ENCODE measurements at regions not wholly inside any gene's neighbourhood (a gene's known extent, or its start where the extent isn't known, plus 50 kb on each side); places are given as distances from the start of the nearest gene placed in this dataset.

GRCh38 chr6:134523903-134524650, 206.2 kb upstream of the SGK1 start (continued):
- TF ChIP-seq POU6F1 (CRISPR knock-in tag; IDR thresholded peaks at IDR 0.05; ENCODE audit: borderline replicate concordance, low read depth): no peak

- ATAC-seq: no peak
- no peak for TF ChIP-seq GLIS3 (CRISPR knock-in tag; IDR thresholded peaks at IDR 0.05)
Observed at GRCh38 chr6:134523051-134523450, 205.1 kb upstream of the SGK1 start.

- TF ChIP-seq TCF4 (CRISPR knock-in tag; IDR thresholded peaks at IDR 0.05; ENCODE audit: borderline replicate concordance) (no peak), ESRRG (CRISPR knock-in tag; IDR thresholded peaks at IDR 0.05) (no peak), ZNF565 (CRISPR knock-in tag; conservative IDR thresholded peaks at IDR 0.05; ENCODE audit: low read depth) (no peak), PATZ1 (CRISPR knock-in tag; IDR thresholded peaks at IDR 0.05; ENCODE audit: borderline replicate concordance) (no peak), ZFP30 (CRISPR knock-in tag; IDR thresholded peaks at IDR 0.05) (no peak)
- TF ChIP-seq, protein P1, sequence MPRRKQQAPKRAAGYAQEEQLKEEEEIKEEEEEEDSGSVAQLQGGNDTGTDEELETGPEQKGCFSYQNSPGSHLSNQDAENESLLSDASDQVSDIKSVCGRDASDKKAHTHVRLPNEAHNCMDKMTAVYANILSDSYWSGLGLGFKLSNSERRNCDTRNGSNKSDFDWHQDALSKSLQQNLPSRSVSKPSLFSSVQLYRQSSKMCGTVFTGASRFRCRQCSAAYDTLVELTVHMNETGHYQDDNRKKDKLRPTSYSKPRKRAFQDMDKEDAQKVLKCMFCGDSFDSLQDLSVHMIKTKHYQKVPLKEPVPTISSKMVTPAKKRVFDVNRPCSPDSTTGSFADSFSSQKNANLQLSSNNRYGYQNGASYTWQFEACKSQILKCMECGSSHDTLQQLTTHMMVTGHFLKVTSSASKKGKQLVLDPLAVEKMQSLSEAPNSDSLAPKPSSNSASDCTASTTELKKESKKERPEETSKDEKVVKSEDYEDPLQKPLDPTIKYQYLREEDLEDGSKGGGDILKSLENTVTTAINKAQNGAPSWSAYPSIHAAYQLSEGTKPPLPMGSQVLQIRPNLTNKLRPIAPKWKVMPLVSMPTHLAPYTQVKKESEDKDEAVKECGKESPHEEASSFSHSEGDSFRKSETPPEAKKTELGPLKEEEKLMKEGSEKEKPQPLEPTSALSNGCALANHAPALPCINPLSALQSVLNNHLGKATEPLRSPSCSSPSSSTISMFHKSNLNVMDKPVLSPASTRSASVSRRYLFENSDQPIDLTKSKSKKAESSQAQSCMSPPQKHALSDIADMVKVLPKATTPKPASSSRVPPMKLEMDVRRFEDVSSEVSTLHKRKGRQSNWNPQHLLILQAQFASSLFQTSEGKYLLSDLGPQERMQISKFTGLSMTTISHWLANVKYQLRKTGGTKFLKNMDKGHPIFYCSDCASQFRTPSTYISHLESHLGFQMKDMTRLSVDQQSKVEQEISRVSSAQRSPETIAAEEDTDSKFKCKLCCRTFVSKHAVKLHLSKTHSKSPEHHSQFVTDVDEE (CRISPR knock-in tag; IDR thresholded peaks at IDR 0.05): no peak
- no peak for ATAC-seq
Observed at GRCh38 chr6:134521116-134521501, 203.2 kb upstream of the SGK1 start.

GRCh38 chr6:134520181-134521115, 202.5 kb upstream of the SGK1 start:
- ATAC-seq: no peak
- no peak for TF ChIP-seq ISL1 (CRISPR knock-in tag; IDR thresholded peaks at IDR 0.05)
- no peak for TF ChIP-seq OSR1 (CRISPR knock-in tag; IDR thresholded peaks at IDR 0.05)

DNA sequence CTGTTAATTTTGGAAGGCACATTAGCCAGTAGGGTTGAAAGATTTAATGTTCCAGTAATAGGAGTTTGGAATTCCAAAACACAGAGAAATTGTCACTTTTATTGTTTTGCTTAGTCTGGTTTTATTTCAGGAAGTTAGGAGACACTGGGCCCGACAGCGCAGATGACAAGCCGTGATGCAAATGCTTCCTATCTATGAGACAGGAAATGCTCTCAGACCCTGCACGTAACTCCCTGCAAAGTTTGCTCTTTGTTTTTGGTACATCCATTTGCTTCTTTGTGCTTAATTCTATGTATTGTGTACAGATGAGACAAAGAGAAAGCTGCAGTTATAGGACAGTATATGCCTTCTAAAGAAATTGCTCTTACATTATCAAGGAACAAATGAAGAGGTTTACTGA, 201.6 kb upstream of the SGK1 start:
- TF ChIP-seq TCF4 (CRISPR knock-in tag; IDR thresholded peaks at IDR 0.05; ENCODE audit: borderline replicate concordance) (no peak), CSDC2 (CRISPR knock-in tag; IDR thresholded peaks at IDR 0.05) (no peak), ZNF8 (CRISPR knock-in tag; IDR thresholded peaks at IDR 0.05) (no peak), ESRRG (CRISPR knock-in tag; IDR thresholded peaks at IDR 0.05) (no peak), ARNTL (CRISPR knock-in tag; IDR thresholded peaks at IDR 0.05; ENCODE audit: borderline replicate concordance, low read depth) (no peak), GLIS3 (CRISPR knock-in tag; IDR thresholded peaks at IDR 0.05) (no peak), OSR1 (CRISPR knock-in tag; IDR thresholded peaks at IDR 0.05) (no peak), SNAI2 (CRISPR knock-in tag; IDR thresholded peaks at IDR 0.05) (no peak), POU6F1 (CRISPR knock-in tag; IDR thresholded peaks at IDR 0.05; ENCODE audit: borderline replicate concordance, low read depth) (no peak), ZFP30 (CRISPR knock-in tag; IDR thresholded peaks at IDR 0.05) (no peak), TOX (CRISPR knock-in tag; IDR thresholded peaks at IDR 0.05; ENCODE audit: borderline replicate concordance) (no peak)
- no peak for ATAC-seq

Data from SK-N-SH treated with all-trans-retinoic acid at 6 μM for 48 hours (cell line).